22Rv1 (cell line): ENCODE measurements at regions not wholly inside any gene's neighbourhood (a gene's known extent, or its start where the extent isn't known, plus 50 kb on each side); places are given as distances from the start of the nearest gene placed in this dataset.
"Not testable (repeated sequence)": the region's sequence is repeated elsewhere in the genome, so short reads cannot be mapped to it uniquely, and the experiment has no call there.

ENCODE experiments used
- H3K27ac ChIP-seq: fragments of 450-650 bp; 2 replicates; pipeline ENCODE4 v1.5.1; 2017
- ZFX ChIP-seq: fragments of 450-650 bp; IDR thresholded peaks from 2 replicates; pipeline ENCODE4 v1.6.1; 2017; ENCODE audit warnings: antibody characterized with exemption, borderline replicate concordance
- TF ChIP-seq, protein P1 (sequence below): fragments of 450-650 bp; IDR thresholded peaks from 2 replicates; pipeline ENCODE4 v1.5.1; 2017; ENCODE audit warnings: mild to moderate bottlenecking

GRCh38 chr12:95358111-95359083 is 115.6 kb upstream of the METAP2 start:
- H3K27ac ChIP-seq: no peak overlapping the region
- no peak for TF ChIP-seq ZFX
- TF ChIP-seq, protein P1, sequence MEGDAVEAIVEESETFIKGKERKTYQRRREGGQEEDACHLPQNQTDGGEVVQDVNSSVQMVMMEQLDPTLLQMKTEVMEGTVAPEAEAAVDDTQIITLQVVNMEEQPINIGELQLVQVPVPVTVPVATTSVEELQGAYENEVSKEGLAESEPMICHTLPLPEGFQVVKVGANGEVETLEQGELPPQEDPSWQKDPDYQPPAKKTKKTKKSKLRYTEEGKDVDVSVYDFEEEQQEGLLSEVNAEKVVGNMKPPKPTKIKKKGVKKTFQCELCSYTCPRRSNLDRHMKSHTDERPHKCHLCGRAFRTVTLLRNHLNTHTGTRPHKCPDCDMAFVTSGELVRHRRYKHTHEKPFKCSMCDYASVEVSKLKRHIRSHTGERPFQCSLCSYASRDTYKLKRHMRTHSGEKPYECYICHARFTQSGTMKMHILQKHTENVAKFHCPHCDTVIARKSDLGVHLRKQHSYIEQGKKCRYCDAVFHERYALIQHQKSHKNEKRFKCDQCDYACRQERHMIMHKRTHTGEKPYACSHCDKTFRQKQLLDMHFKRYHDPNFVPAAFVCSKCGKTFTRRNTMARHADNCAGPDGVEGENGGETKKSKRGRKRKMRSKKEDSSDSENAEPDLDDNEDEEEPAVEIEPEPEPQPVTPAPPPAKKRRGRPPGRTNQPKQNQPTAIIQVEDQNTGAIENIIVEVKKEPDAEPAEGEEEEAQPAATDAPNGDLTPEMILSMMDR: no peak

DNA sequence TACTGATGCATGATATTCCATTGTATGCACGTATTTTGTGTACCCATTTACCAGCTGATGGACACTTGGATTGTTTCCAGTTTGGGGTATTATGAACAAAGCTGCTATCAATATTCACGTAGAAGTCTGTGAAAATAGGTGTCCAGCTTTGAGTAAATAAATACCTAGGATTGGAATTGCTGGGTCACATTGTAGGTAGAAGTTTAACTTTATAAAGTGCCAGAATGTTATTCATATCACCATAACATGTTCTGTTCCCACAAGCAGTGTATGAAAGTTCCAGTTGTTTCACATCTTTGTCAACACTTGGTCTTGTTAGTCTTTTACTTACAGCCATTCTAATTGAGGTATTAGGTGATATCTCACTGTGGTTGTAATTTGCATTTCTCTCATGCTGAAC is 108.0 kb upstream of the METAP2 start:
- TF ChIP-seq ZFX: no peak
- TF ChIP-seq, protein P1: no peak
- H3K27ac ChIP-seq: no peak overlapping the region

GRCh38 chr12:95368931-95369330 is 105.0 kb upstream of the METAP2 start:
- H3K27ac ChIP-seq: no peak overlapping the region
- TF ChIP-seq ZFX: no peak
- TF ChIP-seq, protein P1: no peak

DNA sequence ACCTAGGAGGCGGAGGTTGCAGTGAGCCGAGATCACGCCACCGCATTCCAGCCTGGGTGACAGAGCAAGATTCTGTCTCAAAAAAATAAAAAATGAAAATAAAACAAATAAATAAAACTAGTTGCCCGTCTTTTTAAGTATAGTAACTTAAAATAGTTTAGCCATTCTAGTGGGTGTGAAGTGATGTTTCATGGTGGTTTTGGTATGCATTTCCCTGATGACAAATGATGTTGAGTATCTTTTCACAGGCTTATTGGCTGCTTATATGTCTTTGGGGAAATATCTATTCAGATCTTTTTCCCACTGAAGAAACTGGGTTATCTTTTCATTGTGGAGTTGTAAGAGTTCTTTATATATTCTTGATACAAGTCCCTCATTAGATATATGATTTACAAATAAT is 102.4 kb upstream of the METAP2 start:
- H3K27ac ChIP-seq: no peak overlapping the region
- TF ChIP-seq, protein P1: no peak
- no peak for TF ChIP-seq ZFX

GRCh38 chr12:95379481-95379880 is 94.5 kb upstream of the METAP2 start:
- not testable (repeated sequence) for H3K27ac ChIP-seq

DNA sequence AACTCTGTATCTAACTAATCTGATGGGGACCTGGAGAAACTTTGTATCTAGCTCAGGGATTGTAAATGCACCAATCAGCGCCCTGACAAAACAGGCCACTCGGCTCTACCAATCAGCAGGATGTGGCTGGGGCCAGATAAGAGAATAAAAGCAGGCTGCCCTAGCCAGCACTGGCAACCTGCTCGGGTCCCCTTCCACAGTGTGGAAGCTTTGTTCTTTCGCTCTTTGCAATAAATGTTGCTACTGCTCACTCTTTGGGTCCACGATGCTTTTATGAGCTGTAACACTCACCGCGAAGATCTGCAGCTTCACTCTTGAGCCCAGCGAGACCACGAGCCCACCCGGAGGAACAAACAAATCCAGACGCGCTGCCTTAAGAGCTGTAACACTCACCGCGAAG is 93.6 kb upstream of the METAP2 start:
- H3K27ac ChIP-seq: not testable (repeated sequence)

- H3K27ac ChIP-seq: no peak overlapping the region
- TF ChIP-seq ZFX: no peak
- TF ChIP-seq, protein P1: no peak
Observed at GRCh38 chr12:95380997-95381786, 92.8 kb upstream of the METAP2 start.

DNA sequence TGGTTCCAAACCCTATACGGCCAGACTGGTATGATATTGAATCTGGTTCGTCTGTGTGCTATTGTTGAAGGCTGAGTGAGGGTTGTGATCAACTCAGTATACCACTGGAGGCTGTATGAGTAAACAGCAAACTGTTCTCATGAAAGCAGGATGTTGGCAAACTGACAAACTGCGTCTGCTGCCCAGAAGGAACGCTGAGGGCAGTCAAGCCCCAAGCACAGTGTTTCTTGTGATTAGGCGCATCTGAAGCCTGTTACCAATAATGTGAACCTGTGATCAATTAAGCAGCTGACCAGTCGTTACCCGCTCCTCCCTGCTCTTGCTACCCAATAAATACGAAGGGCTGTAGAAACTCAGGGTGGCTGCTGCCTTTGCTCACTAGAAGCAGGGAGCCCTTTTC is 90.0 kb upstream of the METAP2 start:
- TF ChIP-seq, protein P1: peak; percentile 31
- H3K27ac ChIP-seq: not testable (repeated sequence)
